ENCODE measurements at regions not wholly inside any gene's neighbourhood (a gene's known extent, or its start where the extent isn't known, plus 50 kb on each side); places are given as distances from the start of the nearest gene placed in this dataset.

DNA sequence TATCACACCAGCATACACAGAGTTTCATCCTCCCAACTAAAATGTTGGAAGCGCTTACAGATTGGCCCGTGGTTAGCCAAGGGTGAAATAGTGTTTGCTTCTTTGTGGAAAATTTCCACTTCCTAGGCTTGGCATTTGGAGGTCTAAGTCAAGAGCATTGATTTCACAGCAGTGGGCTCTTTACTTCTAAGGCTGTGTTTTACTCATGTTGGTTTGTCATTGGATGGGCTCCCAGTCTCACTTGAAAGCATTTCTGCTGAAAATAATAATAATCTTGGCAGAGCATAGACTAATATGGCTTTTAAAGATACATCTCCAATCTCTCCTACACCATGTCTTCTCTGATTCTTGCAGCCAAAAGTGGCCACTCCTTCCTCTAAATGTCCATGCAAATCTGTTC is 82.9 kb downstream of the DYNAP start:
- WGBS, 5 donors, result 87 to 90% (median 89%) methylated on average over 2 of the region's 2 CpGs
- peaks cover 0 to 6% (median 3%) of the 10 kb centered on the region in 4 donors for H3K9me3 ChIP-seq
- H3K27me3 ChIP-seq, result no peaks in the 10 kb centered on the region
- H3K27ac ChIP-seq, result no peak overlapping the region
- H3K36me3 ChIP-seq, result no peaks in the 10 kb centered on the region
- intact Hi-C loops (cut with DNase I; ENCODE audit: low total_unique reads), result loop anchor here (10.0 kb wide), 2 partner anchors 229 to 311 kb away; no protein-coding TSS in a partner anchor
- H3K4me1 ChIP-seq, result no peaks in the 10 kb centered on the region
- no peak overlapping the region for H3K4me3 ChIP-seq
- DNase-seq, result no peak
- TF ChIP-seq POLR2AphosphoS5 (IDR thresholded peaks at IDR 0.05) (no peak), EP300 (IDR thresholded peaks at IDR 0.05) (no peak), POLR2A (IDR thresholded peaks at IDR 0.05) (no peak)
- TF ChIP-seq, protein P1, sequence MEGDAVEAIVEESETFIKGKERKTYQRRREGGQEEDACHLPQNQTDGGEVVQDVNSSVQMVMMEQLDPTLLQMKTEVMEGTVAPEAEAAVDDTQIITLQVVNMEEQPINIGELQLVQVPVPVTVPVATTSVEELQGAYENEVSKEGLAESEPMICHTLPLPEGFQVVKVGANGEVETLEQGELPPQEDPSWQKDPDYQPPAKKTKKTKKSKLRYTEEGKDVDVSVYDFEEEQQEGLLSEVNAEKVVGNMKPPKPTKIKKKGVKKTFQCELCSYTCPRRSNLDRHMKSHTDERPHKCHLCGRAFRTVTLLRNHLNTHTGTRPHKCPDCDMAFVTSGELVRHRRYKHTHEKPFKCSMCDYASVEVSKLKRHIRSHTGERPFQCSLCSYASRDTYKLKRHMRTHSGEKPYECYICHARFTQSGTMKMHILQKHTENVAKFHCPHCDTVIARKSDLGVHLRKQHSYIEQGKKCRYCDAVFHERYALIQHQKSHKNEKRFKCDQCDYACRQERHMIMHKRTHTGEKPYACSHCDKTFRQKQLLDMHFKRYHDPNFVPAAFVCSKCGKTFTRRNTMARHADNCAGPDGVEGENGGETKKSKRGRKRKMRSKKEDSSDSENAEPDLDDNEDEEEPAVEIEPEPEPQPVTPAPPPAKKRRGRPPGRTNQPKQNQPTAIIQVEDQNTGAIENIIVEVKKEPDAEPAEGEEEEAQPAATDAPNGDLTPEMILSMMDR (IDR thresholded peaks at IDR 0.05), result no peak

DNA sequence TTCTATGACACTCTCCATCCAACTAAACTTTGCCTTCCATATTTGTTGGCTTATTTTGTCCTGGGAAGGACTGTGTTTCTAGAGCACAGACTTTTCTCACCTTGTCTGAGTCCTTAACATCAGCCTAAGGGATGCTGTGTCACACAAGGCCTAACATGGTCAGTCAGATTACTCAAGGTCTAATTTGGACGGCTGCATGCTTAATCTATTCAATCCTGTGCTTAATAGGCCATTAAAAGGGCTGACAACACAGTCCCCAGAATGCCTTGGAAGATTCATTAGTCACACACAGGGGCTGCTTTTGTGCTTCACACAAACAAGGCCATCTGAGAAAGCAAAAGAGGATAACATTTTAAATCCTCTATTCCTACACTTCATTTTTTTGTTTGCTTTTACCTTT is 84.0 kb downstream of the DYNAP start:
- TF ChIP-seq, protein P1 (IDR thresholded peaks at IDR 0.05), result no peak
- TF ChIP-seq POLR2A (IDR thresholded peaks at IDR 0.05) (no peak), EP300 (IDR thresholded peaks at IDR 0.05) (no peak), POLR2AphosphoS5 (IDR thresholded peaks at IDR 0.05) (no peak)
- 50 to 69% (median 53%) methylated on average over 1 of the region's 1 CpG for WGBS, 5 donors
- intact Hi-C loops (cut with DNase I; ENCODE audit: low total_unique reads), result loop anchor here (10.0 kb wide), 2 partner anchors 230 to 310 kb away; no protein-coding TSS in a partner anchor

DNA sequence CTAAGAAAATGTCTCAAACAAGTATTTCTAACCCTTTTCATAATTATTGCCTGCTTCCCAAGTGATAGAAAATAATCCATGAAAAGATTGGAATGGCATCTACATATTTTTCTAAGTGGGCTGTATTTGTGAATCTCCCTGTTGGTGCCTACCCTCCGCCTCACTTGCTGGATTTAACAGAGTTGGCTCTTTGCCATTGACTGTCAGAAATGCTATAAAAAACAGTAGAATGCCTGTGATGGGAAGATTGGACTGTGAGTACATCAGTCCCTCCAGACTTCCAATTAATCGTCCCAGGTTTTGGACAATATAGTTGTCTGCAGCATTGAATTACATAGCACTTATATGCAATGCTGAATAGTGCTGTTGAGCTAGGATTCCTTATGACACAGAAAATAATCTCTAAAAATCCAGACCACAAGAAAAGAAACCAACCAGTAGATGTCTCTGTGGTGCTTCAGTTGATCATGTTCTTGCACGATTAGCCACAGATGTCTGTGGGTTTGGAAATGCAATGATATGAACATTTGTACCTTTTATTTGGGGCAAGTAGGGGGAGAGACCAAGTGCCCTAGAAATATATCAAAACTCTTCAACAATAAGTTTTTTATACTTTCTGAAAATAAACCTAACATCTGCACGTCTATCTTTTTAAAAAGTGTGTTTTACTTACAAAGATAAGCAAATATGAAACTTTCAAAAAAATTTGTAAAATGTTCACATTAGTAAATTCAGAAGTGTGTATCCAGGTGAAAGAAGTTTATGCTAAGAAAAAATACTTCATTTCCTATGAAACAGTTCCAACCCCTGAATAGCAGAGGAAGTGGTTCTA is 88.5 kb downstream of the DYNAP start:
- Histone ChIP-seq H3K4me3 (no peak overlapping the region), H3K27ac (no peak overlapping the region), H3K4me1 (peaks cover 0 to 4% (median 0%) of the 10 kb centered on the region in 4 donors), H3K27me3 (no peaks in the 10 kb centered on the region), H3K9me3 (peaks cover 0 to 6% (median 3%) of the 10 kb centered on the region in 4 donors), H3K36me3 (no peaks in the 10 kb centered on the region)
- WGBS, 5 donors, result 28 to 35% (median 30%) methylated on average over 4 of the region's 4 CpGs
- intact Hi-C loops (cut with DNase I; ENCODE audit: low total_unique reads), result loop anchor here (10.0 kb wide), 2 partner anchors 235 to 305 kb away; no protein-coding TSS in a partner anchor
- peak in 1 of 2 donors; percentile 89 for DNase-seq
- peak in 1 of 3 donors; percentile 16 for TF ChIP-seq POLR2AphosphoS5 (IDR thresholded peaks at IDR 0.05)
- TF ChIP-seq, protein P1 (IDR thresholded peaks at IDR 0.05), result peak in 4 of 7 experiments; percentile 38 to 83 (median 60)
- no peak for TF ChIP-seq POLR2A (IDR thresholded peaks at IDR 0.05)

More for the DNA sequence above, 84.0 kb downstream of the DYNAP start:
- Histone ChIP-seq H3K36me3 (no peaks in the 10 kb centered on the region), H3K9me3 (peaks cover 0 to 6% (median 3%) of the 10 kb centered on the region in 4 donors), H3K4me1 (peaks cover 0 to 4% (median 0%) of the 10 kb centered on the region in 4 donors), H3K4me3 (no peak overlapping the region), H3K27ac (no peak overlapping the region), H3K27me3 (no peaks in the 10 kb centered on the region)
- no peak for DNase-seq

DNA sequence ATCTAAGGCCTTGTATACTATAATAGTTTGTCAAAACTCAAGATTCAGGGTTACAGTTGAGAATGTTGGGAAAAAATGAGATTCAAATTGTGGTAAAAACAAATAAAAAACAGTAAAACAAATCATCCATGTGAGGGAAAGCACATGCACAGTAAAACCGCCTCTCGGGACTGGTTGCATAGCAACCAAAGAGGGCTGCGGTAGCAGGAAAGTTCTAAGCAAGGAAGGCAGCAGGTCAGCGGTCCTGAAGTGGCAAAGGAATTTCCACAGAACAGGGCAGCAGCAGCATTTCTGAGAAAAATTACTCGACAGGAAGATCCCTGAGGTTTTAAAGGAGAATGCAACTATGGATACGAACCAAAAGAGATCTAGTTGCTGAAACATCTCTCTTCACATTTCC is 93.7 kb downstream of the DYNAP start:
- Histone ChIP-seq H3K9me3 (no peaks in the 10 kb centered on the region), H3K4me3 (no peak overlapping the region), H3K27me3 (no peaks in the 10 kb centered on the region), H3K27ac (no peak overlapping the region), H3K36me3 (no peaks in the 10 kb centered on the region), H3K4me1 (no peaks in the 10 kb centered on the region)
- DNase-seq, result peak in 1 of 2 donors; percentile 59
- WGBS, 5 donors, result 48 to 71% (median 53%) methylated on average over 6 of the region's 6 CpGs
- intact Hi-C loops (cut with DNase I; ENCODE audit: low total_unique reads), result no loop called here
- TF ChIP-seq EP300 (IDR thresholded peaks at IDR 0.05) (no peak), POLR2A (IDR thresholded peaks at IDR 0.05) (no peak), POLR2AphosphoS5 (IDR thresholded peaks at IDR 0.05) (no peak)
- TF ChIP-seq, protein P1 (IDR thresholded peaks at IDR 0.05), result no peak

Measured in stomach (tissue), 8 donors.